Activated CD8-positive, alpha-beta memory T cell treated with anti-CD3 and anti-CD28 coated beads for 1 hour (primary cell): ENCODE measurements at regions not wholly inside any gene's neighbourhood (a gene's known extent, or its start where the extent isn't known, plus 50 kb on each side); places are given as distances from the start of the nearest gene placed in this dataset.

ENCODE experiments used
- DNase-seq, 2 donors: peaks; one replicate each; pipeline ENCODE4 v3.0.0-alpha.2; 2020; ENCODE audit warnings: low read depth in 1 of 2; ENCODE audit errors: extremely low read depth in 1 of 2

GRCh38 chr9:113808391-113809358, 67.4 kb upstream of the ZNF618 start:
- no peak for DNase-seq

DNA sequence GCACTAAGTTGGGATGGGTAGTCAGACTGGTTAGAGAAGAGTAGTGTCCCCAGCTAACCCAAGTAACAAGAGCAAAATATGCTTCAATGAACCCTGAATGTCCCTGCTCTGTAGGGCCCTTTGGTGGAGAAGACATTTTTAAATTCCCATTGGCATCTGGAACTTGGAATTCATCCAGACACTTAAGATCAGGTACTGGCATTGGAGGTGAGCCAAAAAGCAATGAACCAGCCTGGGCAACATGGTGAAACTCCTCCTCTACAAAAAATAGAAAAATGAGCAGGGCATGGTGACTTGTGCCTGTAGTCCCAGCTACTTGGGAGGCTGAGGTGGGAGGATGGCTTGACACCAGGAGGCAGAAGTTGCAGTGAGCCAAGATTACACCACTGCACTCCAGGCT, 58.9 kb upstream of the ZNF618 start:
- no peak for DNase-seq

DNA sequence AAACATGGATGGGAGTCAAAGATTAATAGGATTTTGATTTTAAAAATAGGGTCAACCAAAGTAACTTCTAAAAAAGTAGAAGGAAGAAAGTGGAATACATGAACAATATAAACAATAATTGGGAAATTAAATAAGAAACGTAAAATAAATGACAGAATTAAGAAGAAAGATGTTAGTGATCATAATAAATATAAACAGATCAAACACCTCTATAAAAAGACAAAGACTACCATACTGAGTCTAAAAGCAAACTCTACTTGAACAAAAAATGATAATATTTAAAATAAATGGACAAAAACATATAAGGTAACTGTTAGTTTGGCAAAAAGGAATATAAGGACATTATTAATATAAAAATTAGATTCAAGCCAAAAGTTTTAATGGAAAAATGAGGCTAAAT, 57.7 kb upstream of the ZNF618 start:
- no peak for DNase-seq

- no peak for DNase-seq
These were observed 53.8 kb upstream of the ZNF618 start for GRCh38 chr9:113822315-113822714.

GRCh38 chr9:113823421-113823820, 52.7 kb upstream of the ZNF618 start:
- no peak for DNase-seq
